Stomach (tissue), 8 donors: ENCODE measurements at regions not wholly inside any gene's neighbourhood (a gene's known extent, or its start where the extent isn't known, plus 50 kb on each side); places are given as distances from the start of the nearest gene placed in this dataset.
A peak's percentile ranks its signal among the peaks of the same experiment; 100 is the strongest.

Source experiments
- DNase-seq, 2 donors: peaks; one replicate each; pipeline versions ENCODE4 v3.0.0 to v3.0.0-alpha.2; 2013 to 2019
- H3K27ac ChIP-seq, 5 donors: fragments of 200-600 bp in 4 of 5; sonication (generic) in 4 of 5; one replicate each; pipeline ENCODE4 v1.5.1; 2013 to 2019; ENCODE audit warnings: mild to moderate bottlenecking in 1 of 5, moderate library complexity in 1 of 5
- H3K27me3 ChIP-seq, 3 donors: fragments of 200-600 bp; sonication (generic); one replicate each; pipeline ENCODE4 v1.5.1; 2017 to 2019; ENCODE audit warnings: mixed run types in 1 of 3
- H3K36me3 ChIP-seq, 4 donors: fragments of 200-600 bp; sonication (generic); 1 replicate in 3 of 4; 2 replicates in 1 of 4; pipeline ENCODE4 v1.5.1; 2016 to 2019
- H3K4me1 ChIP-seq, 4 donors: fragments of 200-600 bp; sonication (generic); one replicate each; pipeline ENCODE4 v1.5.1; 2016 to 2019
- H3K4me3 ChIP-seq, 4 donors: fragments of 200-600 bp; sonication (generic) in 3 of 4; one replicate each; pipeline ENCODE4 v1.5.1; 2016 to 2019; ENCODE audit warnings: mild to moderate bottlenecking in 1 of 4
- H3K9me3 ChIP-seq, 4 donors: fragments of 200-600 bp; sonication (generic); one replicate each; pipeline ENCODE4 v1.5.1; 2016 to 2019
- EP300 ChIP-seq: sonication (generic); formaldehyde crosslinking; IDR thresholded peaks from one replicate; pipeline ENCODE4 v1.6.1; 2017; ENCODE audit warnings: antibody characterized with exemption
- POLR2A ChIP-seq, 4 donors: fragments of 450-650 bp; IDR thresholded peaks; one replicate each; pipeline ENCODE4 v1.6.1; 2016; ENCODE audit warnings: antibody characterized with exemption in 4 of 4, control low read depth in 2 of 4, mild to moderate bottlenecking in 1 of 4, moderate library complexity in 1 of 4
- POLR2AphosphoS5 ChIP-seq, 3 donors: sonication (generic); formaldehyde crosslinking; IDR thresholded peaks; one replicate each; pipeline ENCODE4 v1.6.1; 2016; ENCODE audit warnings: antibody characterized with exemption in 3 of 3
- WGBS, 5 donors: extraction: QIAGEN DNeasy Blood & Tissue Kit in 3 of 5; methylation state at CpG; one replicate each; pipeline versions ENCODE4 v1.1.5 to v1.1.7; 2013 to 2018; 5-methylcytosine and 5-hydroxymethylcytosine counted together
- intact Hi-C: fragments of 100-400 bp; cut with DNase I; formaldehyde crosslinking; loops from one replicate; pipeline ENCODE4 v1.15.1; 2023; ENCODE audit warnings: low total_unique reads
- TF ChIP-seq, protein P1 (sequence below), 7 experiments: fragments of 450-650 bp in 4 of 7; fragments of 200-600 bp in 3 of 7; sonication (generic) in 3 of 7; IDR thresholded peaks; one replicate each; pipeline ENCODE4 v1.5.1; 2016 to 2019; ENCODE audit warnings: antibody characterized with exemption in 7 of 7, control low read depth in 2 of 7, mild to moderate bottlenecking in 1 of 7
- donor health status: healthy with polysubstance abuse.
- donor health status: Bipolar disorder and iron deficiency.
- donor health status: healthy.

GRCh38 chr6:126685182-126685581 is 345.3 kb downstream of the CENPW start:
- Histone ChIP-seq H3K36me3 (no peaks in the 10 kb centered on the region), H3K9me3 (peaks cover 0 to 13% (median 6%) of the 10 kb centered on the region in 4 donors), H3K27ac (no peak overlapping the region), H3K27me3 (no peaks in the 10 kb centered on the region), H3K4me1 (no peaks in the 10 kb centered on the region), H3K4me3 (no peak overlapping the region)
- intact Hi-C loops = no loop called here
- TF ChIP-seq POLR2A (IDR thresholded peaks at IDR 0.05) (no peak), EP300 (no peak), POLR2AphosphoS5 (IDR thresholded peaks at IDR 0.05) (no peak)
- TF ChIP-seq, protein P1, sequence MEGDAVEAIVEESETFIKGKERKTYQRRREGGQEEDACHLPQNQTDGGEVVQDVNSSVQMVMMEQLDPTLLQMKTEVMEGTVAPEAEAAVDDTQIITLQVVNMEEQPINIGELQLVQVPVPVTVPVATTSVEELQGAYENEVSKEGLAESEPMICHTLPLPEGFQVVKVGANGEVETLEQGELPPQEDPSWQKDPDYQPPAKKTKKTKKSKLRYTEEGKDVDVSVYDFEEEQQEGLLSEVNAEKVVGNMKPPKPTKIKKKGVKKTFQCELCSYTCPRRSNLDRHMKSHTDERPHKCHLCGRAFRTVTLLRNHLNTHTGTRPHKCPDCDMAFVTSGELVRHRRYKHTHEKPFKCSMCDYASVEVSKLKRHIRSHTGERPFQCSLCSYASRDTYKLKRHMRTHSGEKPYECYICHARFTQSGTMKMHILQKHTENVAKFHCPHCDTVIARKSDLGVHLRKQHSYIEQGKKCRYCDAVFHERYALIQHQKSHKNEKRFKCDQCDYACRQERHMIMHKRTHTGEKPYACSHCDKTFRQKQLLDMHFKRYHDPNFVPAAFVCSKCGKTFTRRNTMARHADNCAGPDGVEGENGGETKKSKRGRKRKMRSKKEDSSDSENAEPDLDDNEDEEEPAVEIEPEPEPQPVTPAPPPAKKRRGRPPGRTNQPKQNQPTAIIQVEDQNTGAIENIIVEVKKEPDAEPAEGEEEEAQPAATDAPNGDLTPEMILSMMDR (IDR thresholded peaks at IDR 0.05) = no peak
- WGBS, 5 donors = 39 to 71% (median 56%) methylated on average over 1 of the region's 1 CpG
- no peak for DNase-seq

DNA sequence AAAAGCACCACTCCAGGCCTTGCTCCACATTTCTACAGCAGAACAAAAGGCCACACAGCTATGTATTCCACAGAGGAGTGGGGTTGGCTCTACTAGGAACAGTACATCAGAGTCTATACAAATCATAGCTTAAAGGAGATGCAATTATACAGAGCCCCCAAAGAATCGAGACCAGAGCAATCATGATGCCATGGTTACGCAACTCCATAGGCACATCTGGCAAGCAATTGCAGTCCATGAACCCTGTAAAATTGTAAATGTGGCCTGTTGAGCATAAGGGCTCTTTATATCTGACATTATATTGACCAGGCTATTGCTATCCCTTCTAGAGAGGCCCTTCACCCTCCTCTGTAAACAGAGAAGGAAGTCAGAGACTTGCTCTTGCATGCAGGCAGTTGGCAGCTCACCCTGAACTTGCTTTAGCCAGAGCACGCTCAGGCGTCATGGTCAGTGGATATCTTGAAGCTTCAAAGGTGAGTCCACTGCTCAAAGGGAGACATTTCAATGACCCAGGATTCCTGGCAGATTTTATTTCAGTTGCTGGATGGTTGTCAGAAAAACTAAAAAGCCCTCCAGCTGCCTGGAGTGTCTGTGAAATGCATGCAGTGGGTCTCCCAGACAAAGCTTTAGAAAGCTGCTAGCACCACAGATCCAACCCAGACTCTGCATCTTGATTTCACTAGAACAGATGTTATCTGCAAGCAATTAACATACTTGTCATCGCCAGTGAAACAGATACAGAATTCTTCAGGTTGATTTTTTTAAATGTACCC is 357.2 kb downstream of the CENPW start:
- TF ChIP-seq, protein P1 (IDR thresholded peaks at IDR 0.05) = no peak
- TF ChIP-seq POLR2A (IDR thresholded peaks at IDR 0.05) (no peak), POLR2AphosphoS5 (IDR thresholded peaks at IDR 0.05) (no peak), EP300 (no peak)
- DNase-seq = peak in 1 of 2 donors; percentile 18
- WGBS, 5 donors = 50 to 65% (median 54%) methylated on average over 5 of the region's 5 CpGs
- no peaks in the 10 kb centered on the region for H3K4me1 ChIP-seq
- no peaks in the 10 kb centered on the region for H3K36me3 ChIP-seq
- intact Hi-C loops = no loop called here
- no peak overlapping the region for H3K27ac ChIP-seq
- no peak overlapping the region for H3K4me3 ChIP-seq
- peaks cover 0 to 3% (median 0%) of the 10 kb centered on the region in 4 donors for H3K9me3 ChIP-seq
- H3K27me3 ChIP-seq = no peaks in the 10 kb centered on the region

- Histone ChIP-seq H3K27me3 (no peaks in the 10 kb centered on the region), H3K27ac (no peak overlapping the region), H3K4me3 (no peak overlapping the region), H3K4me1 (no peaks in the 10 kb centered on the region), H3K36me3 (no peaks in the 10 kb centered on the region), H3K9me3 (no peaks in the 10 kb centered on the region)
- no peak for TF ChIP-seq EP300
- intact Hi-C loops = no loop called here
- no peak for DNase-seq
- WGBS, 5 donors = 32 to 58% (median 42%) methylated on average over 3 of the region's 3 CpGs
Measured at GRCh38 chr6:126698732-126699240, 358.9 kb downstream of the CENPW start.

DNA sequence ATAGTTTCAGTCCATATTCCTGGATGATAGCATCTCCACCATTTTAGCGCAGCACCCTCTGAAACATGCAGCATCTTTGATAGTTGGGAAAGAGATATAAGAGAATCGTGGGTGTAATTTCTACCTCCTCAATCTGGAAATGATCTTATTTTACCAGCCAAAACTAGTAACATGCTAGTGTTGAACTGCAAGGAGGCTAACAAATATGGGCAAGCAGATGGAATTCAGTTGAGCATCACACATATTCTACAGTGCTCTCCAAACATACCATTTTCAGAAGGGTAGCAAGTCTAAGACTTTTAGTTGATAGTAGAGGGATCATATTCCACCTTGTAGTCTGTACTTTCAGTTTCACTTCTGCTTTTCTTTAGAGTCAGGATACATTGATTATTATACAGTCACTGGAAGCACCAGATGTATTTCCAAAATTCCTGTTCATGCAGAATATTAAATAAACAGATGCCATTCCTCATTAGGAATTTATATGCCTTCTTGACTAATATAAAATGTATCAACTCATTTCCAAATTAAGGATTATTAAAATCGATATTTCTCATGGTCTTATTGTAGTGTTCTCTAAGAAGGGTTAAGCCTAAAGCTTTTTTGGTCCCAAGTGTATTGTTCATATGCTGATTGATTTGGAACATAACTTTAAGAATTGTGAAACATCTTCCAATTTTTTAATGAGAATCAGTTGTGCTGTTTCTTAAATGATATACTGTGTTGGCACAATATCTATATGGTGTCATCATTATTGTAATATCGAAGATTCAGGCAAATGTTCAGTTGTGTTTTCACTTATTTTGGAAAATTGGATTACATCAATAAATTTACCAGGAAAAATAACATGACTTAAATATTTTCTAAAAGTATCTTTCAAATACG is 362.0 kb downstream of the CENPW start:
- Histone ChIP-seq H3K36me3 (no peaks in the 10 kb centered on the region), H3K9me3 (no peaks in the 10 kb centered on the region), H3K4me3 (no peak overlapping the region), H3K4me1 (no peaks in the 10 kb centered on the region), H3K27me3 (no peaks in the 10 kb centered on the region), H3K27ac (no peak overlapping the region)
- TF ChIP-seq POLR2AphosphoS5 (IDR thresholded peaks at IDR 0.05) (no peak), POLR2A (IDR thresholded peaks at IDR 0.05) (no peak), EP300 (no peak)
- TF ChIP-seq, protein P1 (IDR thresholded peaks at IDR 0.05) = no peak
- no peak for DNase-seq
- intact Hi-C loops = no loop called here
- 85 to 89% (median 87%) methylated on average over 5 of the region's 5 CpGs for WGBS, 5 donors
